Left lobe of liver (tissue), 2 donors: ENCODE measurements at regions not wholly inside any gene's neighbourhood (a gene's known extent, or its start where the extent isn't known, plus 50 kb on each side); places are given as distances from the start of the nearest gene placed in this dataset.

ENCODE experiments used
- ATAC-seq: fragments of 200-7000 bp; cut with Tn5 transposase; one replicate; pipeline ENCODE4 v1.9.1; 2020; ENCODE audit warnings: mild to moderate bottlenecking, moderate library complexity
- DNase-seq: peaks from one replicate; pipeline ENCODE4 v3.0.0-alpha.2; 2020; ENCODE audit warnings: low spot score
- donor health status: DM: no; HTN: no; CAD: no; lungs with moderate emphysema.
- donor health status: DM: no; HTN: yes; CAD: no.

DNA sequence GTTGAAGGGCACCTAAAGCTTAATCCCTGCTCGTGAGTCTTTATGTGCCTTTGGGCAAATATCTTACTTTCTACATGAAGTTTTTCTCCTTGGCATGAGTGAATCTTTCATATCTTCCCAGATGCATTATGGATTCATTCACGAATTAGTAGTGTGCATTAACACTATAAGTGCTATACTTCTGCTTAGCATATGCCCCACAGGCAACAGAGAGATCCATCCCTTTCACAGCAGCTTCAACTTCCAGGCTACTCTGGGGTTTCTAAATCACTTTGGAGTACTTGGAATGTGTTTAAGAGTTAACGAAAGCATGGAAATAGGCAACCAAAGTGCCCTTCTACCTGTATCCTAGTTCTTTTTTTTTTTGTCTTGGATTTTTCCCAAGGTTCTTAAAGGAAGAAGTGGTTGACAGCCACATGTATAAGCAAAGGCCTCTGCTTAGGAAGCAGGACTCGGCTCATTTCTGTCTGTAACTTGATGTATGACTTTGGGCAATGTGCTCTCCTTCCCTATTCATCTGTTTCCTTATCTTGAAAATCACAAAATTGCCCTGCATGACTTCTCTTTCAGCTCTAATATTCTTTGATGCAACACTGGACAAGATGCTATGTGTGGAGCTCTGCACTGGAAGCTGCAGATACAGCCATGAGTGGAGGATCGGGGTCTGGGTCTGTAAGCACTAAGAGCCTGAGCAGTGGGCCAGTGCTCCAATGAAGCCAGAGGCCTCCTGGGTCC lies 54.5 kb upstream of the ME3 start:
- DNase-seq (no peak), ATAC-seq (no peak)

DNA sequence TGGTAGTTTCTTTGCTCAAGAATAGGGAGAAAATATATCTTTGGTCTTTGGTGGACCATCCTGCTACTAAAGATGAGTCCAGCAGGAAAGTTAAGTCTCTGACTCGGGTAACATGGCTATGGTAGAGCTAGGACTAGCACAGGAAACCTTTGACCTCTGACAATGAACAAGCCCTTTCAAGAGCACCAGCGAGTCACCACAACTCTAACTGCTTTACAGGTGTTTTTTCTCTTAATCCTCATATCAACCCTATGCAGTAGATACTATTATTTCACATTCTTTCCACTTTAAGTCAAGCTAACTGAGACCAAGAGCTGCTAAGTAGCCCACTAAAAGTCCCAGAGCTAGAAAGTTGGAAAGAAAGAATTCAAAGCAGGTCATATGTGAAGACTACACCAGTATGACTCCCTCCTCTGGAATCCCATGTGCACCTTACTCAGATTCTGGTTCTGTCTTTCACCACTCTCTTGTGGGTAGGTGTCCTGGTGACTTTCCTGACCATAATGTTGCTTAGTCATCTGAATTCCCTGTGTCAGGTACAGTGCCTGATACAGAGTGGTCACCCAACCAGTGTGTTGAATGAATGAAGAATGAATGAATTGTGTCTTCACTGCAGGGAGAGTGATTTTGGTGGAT lies 53.8 kb upstream of the ME3 start:
- DNase-seq (no peak), ATAC-seq (no peak)

DNA sequence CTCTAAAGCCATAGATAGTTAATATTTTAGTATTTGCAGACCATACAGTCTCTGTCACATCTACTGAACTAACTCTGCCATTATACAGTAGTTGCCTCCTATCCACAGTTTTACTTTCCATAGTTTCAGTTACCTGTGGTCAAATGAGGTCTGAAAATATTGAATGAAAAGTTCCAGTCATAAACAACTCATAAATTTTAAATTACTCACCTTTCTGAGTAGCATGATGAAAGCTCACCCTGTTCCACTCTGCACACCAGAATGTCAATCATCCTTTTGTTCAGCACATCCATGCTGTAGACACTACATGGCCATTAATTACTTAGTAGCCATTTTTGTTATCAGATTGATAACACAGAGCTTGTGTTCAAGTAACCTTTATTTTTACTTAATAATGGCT lies 51.7 kb upstream of the ME3 start:
- ATAC-seq (no peak), DNase-seq (no peak)

DNA sequence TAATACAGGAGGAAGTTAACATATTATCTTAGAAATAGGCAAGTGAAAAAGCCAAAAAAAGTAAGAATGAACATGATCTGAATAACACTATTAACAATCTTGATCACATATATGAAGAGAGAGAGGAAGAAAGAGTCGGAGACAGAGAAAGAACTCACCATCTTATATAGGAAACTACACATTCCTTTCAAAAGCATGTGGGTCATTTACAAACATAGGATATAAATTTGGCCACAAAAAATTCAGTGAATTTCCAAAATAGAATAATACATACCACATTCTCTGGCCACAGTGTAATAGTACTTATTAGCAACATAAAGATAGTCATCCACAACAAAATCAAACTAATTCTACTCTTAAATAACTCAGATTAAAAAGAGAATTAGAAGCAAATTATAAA lies 50.9 kb upstream of the ME3 start:
- DNase-seq = no peak
- ATAC-seq = no peak

DNA sequence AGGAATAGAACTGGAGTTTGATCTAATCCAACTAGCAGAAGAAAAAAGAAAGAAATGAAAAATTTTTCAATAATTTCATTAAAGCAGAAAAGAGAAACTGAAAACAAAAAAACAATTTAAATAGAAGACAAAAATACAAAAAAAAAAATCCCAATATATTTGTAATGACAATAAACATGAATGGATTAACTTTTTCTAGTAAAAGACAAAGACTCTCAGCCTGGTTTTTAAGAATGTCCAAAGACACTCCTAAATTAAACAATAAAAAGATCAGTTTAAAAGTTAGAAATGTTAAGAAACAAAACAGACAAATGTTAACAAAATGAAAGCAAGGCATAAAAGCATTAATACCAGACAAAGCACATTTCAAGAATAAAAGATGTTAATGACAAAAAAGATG lies 50.3 kb upstream of the ME3 start:
- DNase-seq (no peak), ATAC-seq (no peak)
